K562 (cell line): ENCODE measurements at regions not wholly inside any gene's neighbourhood (a gene's known extent, or its start where the extent isn't known, plus 50 kb on each side); places are given as distances from the start of the nearest gene placed in this dataset.

ENCODE experiments used
- BHLHE40 ChIP-seq: IDR thresholded peaks from 2 replicates; pipeline ENCODE4 v1.6.1; 2011; ENCODE audit warnings: low read length, improper control_type of control experiment
- FIP1L1 ChIP-seq: fragments of 200-400 bp; formaldehyde crosslinking; IDR thresholded peaks from 2 replicates; pipeline ENCODE4 v1.6.1; 2018; ENCODE audit warnings: mild to moderate bottlenecking, low read depth, low read length; ENCODE audit not compliant: poor library complexity, severe bottlenecking
- L3MBTL2 ChIP-seq: fragments of 450-650 bp; IDR thresholded peaks from 2 replicates; pipeline ENCODE4 v1.6.1; 2016; ENCODE audit warnings: mild to moderate bottlenecking, moderate library complexity
- MGA ChIP-seq: fragments of 450-650 bp; IDR thresholded peaks from 2 replicates; pipeline ENCODE4 v1.6.1; 2016; ENCODE audit warnings: mild to moderate bottlenecking, moderate library complexity
- MITF ChIP-seq: IDR thresholded peaks from 2 replicates; pipeline ENCODE4 v1.6.1; 2014; ENCODE audit warnings: antibody characterized with exemption
- MTA2 ChIP-seq: fragments of 450-650 bp; IDR thresholded peaks from 2 replicates; pipeline ENCODE4 v1.6.1; 2016; ENCODE audit warnings: low read depth
- YBX1 ChIP-seq: fragments of 450-650 bp; IDR thresholded peaks from 2 replicates; pipeline ENCODE4 v1.7.1; 2016; ENCODE audit warnings: mild to moderate bottlenecking
- ZNF668 ChIP-seq: fragments of 250-450 bp; sonication (Bioruptor Pico); IDR thresholded peaks from 2 replicates; pipeline ENCODE4 v1.8.0; 2022; ENCODE audit warnings: mild to moderate bottlenecking, inconsistent platforms
- TF ChIP-seq, protein P1 (sequence below): fragments of 450-650 bp; formaldehyde crosslinking; IDR thresholded peaks from 2 replicates; pipeline ENCODE4 v1.4.0; 2020; ENCODE audit warnings: mild to moderate bottlenecking, mixed read lengths
- TF ChIP-seq, protein P2 (sequence below): sonication (generic); formaldehyde crosslinking; IDR thresholded peaks from 2 replicates; pipeline ENCODE4 v1.5.0; 2020; ENCODE audit warnings: missing genetic modification reagents
- TF ChIP-seq, protein P3 (sequence below): fragments of 250-450 bp; sonication (Bioruptor Pico); IDR thresholded peaks from 2 replicates; pipeline ENCODE4 v1.4.0; 2020; ENCODE audit warnings: mild to moderate bottlenecking, moderate library complexity

DNA sequence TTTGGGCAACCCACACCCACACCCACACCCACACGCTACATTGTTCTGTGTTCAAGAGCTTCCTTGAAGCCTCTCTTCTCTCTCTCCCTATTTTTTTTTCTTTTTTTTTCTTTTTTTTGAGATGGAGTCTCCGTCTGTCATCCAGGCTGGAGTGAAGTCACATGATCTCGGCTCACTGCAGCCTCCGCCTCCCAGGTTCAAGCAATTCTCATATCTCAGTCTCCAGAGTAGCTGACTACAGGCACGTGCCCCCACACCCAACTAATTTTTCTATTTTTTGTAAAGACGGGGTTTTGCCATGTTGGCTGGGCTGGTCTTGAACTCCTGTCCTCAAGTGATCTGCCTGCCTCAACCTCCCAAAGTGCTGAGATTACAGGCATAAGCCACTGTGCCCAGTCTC lies 271.1 kb downstream of the SHQ1 start (continued):
- TF ChIP-seq MITF (no peak), L3MBTL2 (peak; percentile 53; the same call in 1 of the 2 replicates), ZNF668 (no peak), MGA (peak; percentile 57; the same call in 1 of the 2 replicates), FIP1L1 (no peak), YBX1 (no peak), BHLHE40 (peak; percentile 83), MTA2 (no peak)
- TF ChIP-seq, protein P1, sequence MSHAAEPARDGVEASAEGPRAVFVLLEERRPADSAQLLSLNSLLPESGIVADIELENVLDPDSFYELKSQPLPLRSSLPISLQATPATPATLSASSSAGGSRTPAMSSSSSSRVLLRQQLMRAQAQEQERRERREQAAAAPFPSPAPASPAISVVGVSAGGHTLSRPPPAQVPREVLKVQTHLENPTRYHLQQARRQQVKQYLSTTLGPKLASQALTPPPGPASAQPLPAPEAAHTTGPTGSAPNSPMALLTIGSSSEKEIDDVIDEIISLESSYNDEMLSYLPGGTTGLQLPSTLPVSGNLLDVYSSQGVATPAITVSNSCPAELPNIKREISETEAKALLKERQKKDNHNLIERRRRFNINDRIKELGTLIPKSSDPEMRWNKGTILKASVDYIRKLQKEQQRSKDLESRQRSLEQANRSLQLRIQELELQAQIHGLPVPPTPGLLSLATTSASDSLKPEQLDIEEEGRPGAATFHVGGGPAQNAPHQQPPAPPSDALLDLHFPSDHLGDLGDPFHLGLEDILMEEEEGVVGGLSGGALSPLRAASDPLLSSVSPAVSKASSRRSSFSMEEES: peak; percentile 90
- TF ChIP-seq, protein P2, sequence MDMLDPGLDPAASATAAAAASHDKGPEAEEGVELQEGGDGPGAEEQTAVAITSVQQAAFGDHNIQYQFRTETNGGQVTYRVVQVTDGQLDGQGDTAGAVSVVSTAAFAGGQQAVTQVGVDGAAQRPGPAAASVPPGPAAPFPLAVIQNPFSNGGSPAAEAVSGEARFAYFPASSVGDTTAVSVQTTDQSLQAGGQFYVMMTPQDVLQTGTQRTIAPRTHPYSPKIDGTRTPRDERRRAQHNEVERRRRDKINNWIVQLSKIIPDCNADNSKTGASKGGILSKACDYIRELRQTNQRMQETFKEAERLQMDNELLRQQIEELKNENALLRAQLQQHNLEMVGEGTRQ (CRISPR knock-in tag): peak; percentile 44
- TF ChIP-seq, protein P3, sequence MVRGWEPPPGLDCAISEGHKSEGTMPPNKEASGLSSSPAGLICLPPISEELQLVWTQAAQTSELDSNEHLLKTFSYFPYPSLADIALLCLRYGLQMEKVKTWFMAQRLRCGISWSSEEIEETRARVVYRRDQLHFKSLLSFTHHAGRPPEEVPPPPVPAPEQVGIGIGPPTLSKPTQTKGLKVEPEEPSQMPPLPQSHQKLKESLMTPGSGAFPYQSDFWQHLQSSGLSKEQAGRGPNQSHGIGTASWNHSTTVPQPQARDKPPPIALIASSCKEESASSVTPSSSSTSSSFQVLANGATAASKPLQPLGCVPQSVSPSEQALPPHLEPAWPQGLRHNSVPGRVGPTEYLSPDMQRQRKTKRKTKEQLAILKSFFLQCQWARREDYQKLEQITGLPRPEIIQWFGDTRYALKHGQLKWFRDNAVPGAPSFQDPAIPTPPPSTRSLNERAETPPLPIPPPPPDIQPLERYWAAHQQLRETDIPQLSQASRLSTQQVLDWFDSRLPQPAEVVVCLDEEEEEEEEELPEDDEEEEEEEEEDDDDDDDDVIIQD (CRISPR knock-in tag): no peak
